ENCODE measurements at regions not wholly inside any gene's neighbourhood (a gene's known extent, or its start where the extent isn't known, plus 50 kb on each side); places are given as distances from the start of the nearest gene placed in this dataset.

DNA sequence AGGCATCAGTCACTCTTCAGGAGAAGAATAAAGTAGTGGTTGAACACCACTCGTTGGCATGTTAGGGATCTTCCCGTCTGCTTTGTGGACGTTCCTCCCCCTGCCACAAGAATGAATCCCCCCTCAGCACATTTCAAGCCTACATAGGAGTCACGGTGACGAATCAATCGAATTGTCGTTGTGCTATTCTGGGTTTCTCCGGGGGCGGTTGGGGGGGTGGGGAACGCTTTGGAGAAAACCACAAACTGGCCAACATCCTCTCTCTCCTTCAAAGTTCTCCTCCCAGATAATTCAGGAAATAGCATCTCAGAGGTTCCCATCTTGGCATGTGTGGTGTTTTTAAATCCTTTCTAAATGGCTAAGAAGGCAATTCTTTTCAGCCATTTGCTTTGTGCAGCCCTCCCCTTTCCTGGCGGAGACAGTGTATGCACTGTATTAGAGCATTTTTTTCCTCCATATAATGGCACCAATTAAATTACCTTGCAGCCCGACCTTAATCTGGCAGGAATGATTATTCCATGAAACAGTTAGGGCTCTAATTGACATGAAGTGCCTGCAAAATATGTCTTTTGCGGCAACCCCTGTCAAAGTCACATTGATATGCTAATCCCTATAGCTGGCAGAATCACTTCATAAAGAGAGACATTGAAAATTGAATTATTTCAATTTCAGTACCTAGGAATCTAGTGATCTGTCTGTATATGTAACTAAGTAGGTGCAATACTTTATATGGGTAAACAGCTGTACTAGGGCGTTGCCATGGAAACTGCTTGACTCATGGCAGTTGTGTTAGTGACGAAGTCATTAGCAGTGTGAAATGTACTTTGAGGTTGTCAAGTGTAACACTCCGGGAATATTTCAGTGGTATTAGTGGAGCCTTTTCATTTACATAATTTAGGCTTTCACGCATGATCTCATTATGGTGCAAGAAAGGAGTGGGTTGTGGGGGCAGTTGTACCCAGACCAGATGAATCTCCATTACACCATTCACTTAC, 323.4 kb upstream of the SLC14A2 start:
- Histone ChIP-seq H3K27ac (ENCODE audit: low read length) (no peak overlapping the region), H3K9me3 (ENCODE audit: control insufficient read depth, insufficient read depth, low read depth, low read length) (no peaks in the 10 kb centered on the region), H3K4me1 (ENCODE audit: control insufficient read depth, insufficient read depth, low read length) (no peaks in the 10 kb centered on the region), H3K36me3 (ENCODE audit: control insufficient read depth, insufficient read depth, low read length) (no peaks in the 10 kb centered on the region), H3K27me3 (ENCODE audit: control insufficient read depth, insufficient read depth, low read length) (no peaks in the 10 kb centered on the region), H3K4me3 (ENCODE audit: low read depth in 2 of 2, low read length in 2 of 2) (no peak overlapping the region)
- ChIA-PET CTCF (no interaction called here), POLR2A (no interaction called here)
- no peak for ATAC-seq
- no TSS peak for BruUV-seq (replicated peaks)
- intact Hi-C loops (cut with micrococcal nuclease; ENCODE audit: unreplicated experiment) (no loop called here), in situ Hi-C loops (cut with HindIII; ENCODE audit: low pct_unique_long_range_greater_than_20kb, low sequenced_read_pairs) (no loop called here)
- TF ChIP-seq, protein P1, sequence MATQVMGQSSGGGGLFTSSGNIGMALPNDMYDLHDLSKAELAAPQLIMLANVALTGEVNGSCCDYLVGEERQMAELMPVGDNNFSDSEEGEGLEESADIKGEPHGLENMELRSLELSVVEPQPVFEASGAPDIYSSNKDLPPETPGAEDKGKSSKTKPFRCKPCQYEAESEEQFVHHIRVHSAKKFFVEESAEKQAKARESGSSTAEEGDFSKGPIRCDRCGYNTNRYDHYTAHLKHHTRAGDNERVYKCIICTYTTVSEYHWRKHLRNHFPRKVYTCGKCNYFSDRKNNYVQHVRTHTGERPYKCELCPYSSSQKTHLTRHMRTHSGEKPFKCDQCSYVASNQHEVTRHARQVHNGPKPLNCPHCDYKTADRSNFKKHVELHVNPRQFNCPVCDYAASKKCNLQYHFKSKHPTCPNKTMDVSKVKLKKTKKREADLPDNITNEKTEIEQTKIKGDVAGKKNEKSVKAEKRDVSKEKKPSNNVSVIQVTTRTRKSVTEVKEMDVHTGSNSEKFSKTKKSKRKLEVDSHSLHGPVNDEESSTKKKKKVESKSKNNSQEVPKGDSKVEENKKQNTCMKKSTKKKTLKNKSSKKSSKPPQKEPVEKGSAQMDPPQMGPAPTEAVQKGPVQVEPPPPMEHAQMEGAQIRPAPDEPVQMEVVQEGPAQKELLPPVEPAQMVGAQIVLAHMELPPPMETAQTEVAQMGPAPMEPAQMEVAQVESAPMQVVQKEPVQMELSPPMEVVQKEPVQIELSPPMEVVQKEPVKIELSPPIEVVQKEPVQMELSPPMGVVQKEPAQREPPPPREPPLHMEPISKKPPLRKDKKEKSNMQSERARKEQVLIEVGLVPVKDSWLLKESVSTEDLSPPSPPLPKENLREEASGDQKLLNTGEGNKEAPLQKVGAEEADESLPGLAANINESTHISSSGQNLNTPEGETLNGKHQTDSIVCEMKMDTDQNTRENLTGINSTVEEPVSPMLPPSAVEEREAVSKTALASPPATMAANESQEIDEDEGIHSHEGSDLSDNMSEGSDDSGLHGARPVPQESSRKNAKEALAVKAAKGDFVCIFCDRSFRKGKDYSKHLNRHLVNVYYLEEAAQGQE (IDR thresholded peaks at IDR 0.05; ENCODE audit: insufficient read depth in 1 of 2, low read depth in 2 of 2, low read length in 1 of 2), result no peak
- TF ChIP-seq, protein P2, sequence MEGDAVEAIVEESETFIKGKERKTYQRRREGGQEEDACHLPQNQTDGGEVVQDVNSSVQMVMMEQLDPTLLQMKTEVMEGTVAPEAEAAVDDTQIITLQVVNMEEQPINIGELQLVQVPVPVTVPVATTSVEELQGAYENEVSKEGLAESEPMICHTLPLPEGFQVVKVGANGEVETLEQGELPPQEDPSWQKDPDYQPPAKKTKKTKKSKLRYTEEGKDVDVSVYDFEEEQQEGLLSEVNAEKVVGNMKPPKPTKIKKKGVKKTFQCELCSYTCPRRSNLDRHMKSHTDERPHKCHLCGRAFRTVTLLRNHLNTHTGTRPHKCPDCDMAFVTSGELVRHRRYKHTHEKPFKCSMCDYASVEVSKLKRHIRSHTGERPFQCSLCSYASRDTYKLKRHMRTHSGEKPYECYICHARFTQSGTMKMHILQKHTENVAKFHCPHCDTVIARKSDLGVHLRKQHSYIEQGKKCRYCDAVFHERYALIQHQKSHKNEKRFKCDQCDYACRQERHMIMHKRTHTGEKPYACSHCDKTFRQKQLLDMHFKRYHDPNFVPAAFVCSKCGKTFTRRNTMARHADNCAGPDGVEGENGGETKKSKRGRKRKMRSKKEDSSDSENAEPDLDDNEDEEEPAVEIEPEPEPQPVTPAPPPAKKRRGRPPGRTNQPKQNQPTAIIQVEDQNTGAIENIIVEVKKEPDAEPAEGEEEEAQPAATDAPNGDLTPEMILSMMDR (IDR thresholded peaks at IDR 0.05), result no peak
- TF ChIP-seq TCF7L2 (IDR thresholded peaks at IDR 0.05; ENCODE audit: low read depth, low read length) (no peak), POLR2AphosphoS5 (IDR thresholded peaks at IDR 0.05; ENCODE audit: low read depth, low read length) (no peak), SIN3A (IDR thresholded peaks at IDR 0.05; ENCODE audit: borderline replicate concordance, insufficient read depth, low read depth, low read length) (no peak)
- DNase-seq (ENCODE audit: low read depth, low spot score), result no peak

DNA sequence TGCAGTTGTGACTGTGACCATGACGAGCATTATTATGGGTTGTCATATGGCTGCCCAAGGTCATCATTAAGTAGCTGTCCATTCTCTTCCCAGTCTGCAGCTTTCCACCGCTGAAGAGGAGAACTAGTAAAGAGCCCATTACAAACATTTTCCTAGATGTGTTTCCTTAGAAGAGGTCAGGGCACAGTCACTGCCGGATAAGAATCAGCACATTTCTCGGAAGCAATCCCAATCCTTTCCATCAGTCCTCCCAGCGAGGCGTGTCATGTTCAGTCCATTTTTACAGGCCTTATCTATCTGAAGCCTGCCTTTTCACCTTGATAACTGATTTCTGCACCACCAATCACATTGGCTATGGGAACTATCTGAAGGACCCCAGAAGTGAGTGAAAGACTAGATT, 319.9 kb upstream of the SLC14A2 start:
- ChIA-PET POLR2A (no interaction called here), CTCF (no interaction called here)
- Histone ChIP-seq H3K4me3 (ENCODE audit: low read depth in 2 of 2, low read length in 2 of 2) (no peak overlapping the region), H3K4me1 (ENCODE audit: control insufficient read depth, insufficient read depth, low read length) (no peaks in the 10 kb centered on the region), H3K27ac (ENCODE audit: low read length) (no peak overlapping the region), H3K27me3 (ENCODE audit: control insufficient read depth, insufficient read depth, low read length) (no peaks in the 10 kb centered on the region), H3K36me3 (ENCODE audit: control insufficient read depth, insufficient read depth, low read length) (no peaks in the 10 kb centered on the region), H3K9me3 (ENCODE audit: control insufficient read depth, insufficient read depth, low read depth, low read length) (no peaks in the 10 kb centered on the region)
- no peak for DNase-seq (ENCODE audit: low read depth, low spot score)
- no peak for ATAC-seq
- intact Hi-C loops (cut with micrococcal nuclease; ENCODE audit: unreplicated experiment), result no loop called here
- no TSS peak for BruUV-seq (replicated peaks)
- in situ Hi-C loops (cut with HindIII; ENCODE audit: low pct_unique_long_range_greater_than_20kb, low sequenced_read_pairs), result no loop called here
- TF ChIP-seq TCF7L2 (IDR thresholded peaks at IDR 0.05; ENCODE audit: low read depth, low read length), result no peak
- TF ChIP-seq, protein P2 (IDR thresholded peaks at IDR 0.05), result no peak
- TF ChIP-seq SIN3A (IDR thresholded peaks at IDR 0.05; ENCODE audit: borderline replicate concordance, insufficient read depth, low read depth, low read length), result no peak
- TF ChIP-seq POLR2AphosphoS5 (IDR thresholded peaks at IDR 0.05; ENCODE audit: low read depth, low read length), result no peak
- TF ChIP-seq, protein P1 (IDR thresholded peaks at IDR 0.05; ENCODE audit: insufficient read depth in 1 of 2, low read depth in 2 of 2, low read length in 1 of 2), result no peak

All from Panc1 (cell line).